ENCODE measurements at regions not wholly inside any gene's neighbourhood (a gene's known extent, or its start where the extent isn't known, plus 50 kb on each side); places are given as distances from the start of the nearest gene placed in this dataset.

DNA sequence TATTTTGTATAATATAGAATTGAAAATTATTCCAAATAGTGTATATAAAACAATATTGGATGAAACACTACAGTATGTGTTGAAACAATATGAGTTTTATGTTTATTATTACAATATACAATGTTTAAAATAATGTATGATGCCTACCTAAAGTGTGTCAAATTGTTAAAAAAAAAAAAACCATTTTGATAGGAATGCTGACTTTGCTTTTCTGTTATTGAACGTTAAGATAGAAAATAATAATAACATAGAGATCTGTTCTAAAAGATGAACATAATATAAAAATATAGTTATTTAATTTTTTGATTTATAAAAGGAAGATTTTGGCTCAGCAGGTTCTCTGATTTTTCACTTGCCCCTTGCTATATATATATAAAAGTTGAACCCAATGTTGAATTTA is 474.6 kb upstream of the ATXN8OS start:
- Histone ChIP-seq H3K9me3 (peaks cover 0 to 15% (median 0%) of the 10 kb centered on the region in 11 donors), H3K4me1 (no peaks in the 10 kb centered on the region), H3K4me3 (no peak overlapping the region), H3K27ac (no peak overlapping the region), H3K36me3 (no peaks in the 10 kb centered on the region), H3K27me3 (no peaks in the 10 kb centered on the region)
- ATAC-seq (no peak), DNase-seq (no peak)
- WGBS, 2 donors, result 66 to 83% methylated on average over 1 of the region's 1 CpG
- intact Hi-C loops (cut with DNase I), result no loop called here
- TF ChIP-seq, protein P1, sequence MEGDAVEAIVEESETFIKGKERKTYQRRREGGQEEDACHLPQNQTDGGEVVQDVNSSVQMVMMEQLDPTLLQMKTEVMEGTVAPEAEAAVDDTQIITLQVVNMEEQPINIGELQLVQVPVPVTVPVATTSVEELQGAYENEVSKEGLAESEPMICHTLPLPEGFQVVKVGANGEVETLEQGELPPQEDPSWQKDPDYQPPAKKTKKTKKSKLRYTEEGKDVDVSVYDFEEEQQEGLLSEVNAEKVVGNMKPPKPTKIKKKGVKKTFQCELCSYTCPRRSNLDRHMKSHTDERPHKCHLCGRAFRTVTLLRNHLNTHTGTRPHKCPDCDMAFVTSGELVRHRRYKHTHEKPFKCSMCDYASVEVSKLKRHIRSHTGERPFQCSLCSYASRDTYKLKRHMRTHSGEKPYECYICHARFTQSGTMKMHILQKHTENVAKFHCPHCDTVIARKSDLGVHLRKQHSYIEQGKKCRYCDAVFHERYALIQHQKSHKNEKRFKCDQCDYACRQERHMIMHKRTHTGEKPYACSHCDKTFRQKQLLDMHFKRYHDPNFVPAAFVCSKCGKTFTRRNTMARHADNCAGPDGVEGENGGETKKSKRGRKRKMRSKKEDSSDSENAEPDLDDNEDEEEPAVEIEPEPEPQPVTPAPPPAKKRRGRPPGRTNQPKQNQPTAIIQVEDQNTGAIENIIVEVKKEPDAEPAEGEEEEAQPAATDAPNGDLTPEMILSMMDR (IDR thresholded peaks at IDR 0.05), result no peak

DNA sequence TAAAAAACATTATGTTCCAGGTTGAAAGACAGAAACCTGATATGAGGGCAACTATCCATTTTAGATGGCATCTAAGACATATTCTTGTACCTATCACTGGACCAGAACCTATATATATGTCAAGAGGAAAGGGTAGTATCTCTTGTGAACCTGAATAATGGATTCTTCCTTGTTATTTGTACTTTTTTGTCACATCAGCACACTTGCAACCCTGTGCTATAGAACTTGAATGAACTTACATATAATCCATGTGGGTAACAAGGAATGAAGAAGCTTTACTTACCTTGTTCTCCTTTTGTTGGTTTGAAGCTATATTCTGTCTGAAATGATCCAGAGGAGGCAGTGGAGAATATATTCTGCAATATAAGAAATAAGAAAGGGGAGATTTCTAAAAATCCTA is 483.7 kb upstream of the ATXN8OS start:
- intact Hi-C loops (cut with DNase I), result no loop called here
- H3K4me3 ChIP-seq, result no peak overlapping the region

GRCh38 chr13:69619651-69620050 is 488.0 kb upstream of the ATXN8OS start:
- no peaks in the 10 kb centered on the region for H3K4me1 ChIP-seq
- WGBS, 2 donors, result 35 to 42% methylated on average over 2 of the region's 2 CpGs
- H3K36me3 ChIP-seq, result no peaks in the 10 kb centered on the region
- intact Hi-C loops (cut with DNase I), result no loop called here
- DNase-seq, result no peak
- no peak for ATAC-seq
- H3K27ac ChIP-seq, result no peak overlapping the region
- H3K27me3 ChIP-seq, result no peaks in the 10 kb centered on the region
- no peak overlapping the region for H3K4me3 ChIP-seq
- TF ChIP-seq, protein P1 (IDR thresholded peaks at IDR 0.05), result no peak
- H3K9me3 ChIP-seq, result peaks cover 0 to 6% (median 0%) of the 10 kb centered on the region in 11 donors

More for the DNA sequence above, 483.7 kb upstream of the ATXN8OS start:
- Histone ChIP-seq H3K9me3 (peaks cover 0 to 6% (median 0%) of the 10 kb centered on the region in 11 donors), H3K27ac (no peak overlapping the region), H3K36me3 (no peaks in the 10 kb centered on the region), H3K4me1 (no peaks in the 10 kb centered on the region), H3K27me3 (no peaks in the 10 kb centered on the region)
- no peak for DNase-seq
- TF ChIP-seq, protein P1 (IDR thresholded peaks at IDR 0.05), result no peak
- ATAC-seq, result no peak

DNA sequence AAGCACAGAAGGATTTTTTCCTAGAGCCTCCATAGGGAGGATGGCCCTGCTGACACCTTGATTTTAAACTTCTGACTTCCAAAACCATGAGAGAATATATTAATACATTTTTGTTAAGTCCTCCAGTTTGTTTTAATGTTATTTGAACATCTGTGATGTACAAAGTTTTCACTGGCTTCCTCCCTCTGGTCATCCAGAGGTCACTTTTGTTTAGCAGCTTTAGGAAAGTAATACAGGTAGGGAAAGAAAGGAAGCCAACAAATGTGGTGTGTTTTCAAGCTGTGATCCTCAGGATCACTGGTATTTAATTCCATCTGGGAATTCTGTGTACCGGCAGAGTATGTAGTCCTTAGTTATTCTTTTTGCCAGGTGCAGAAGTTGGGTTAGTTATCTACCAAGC is 488.8 kb upstream of the ATXN8OS start:
- intact Hi-C loops (cut with DNase I), result no loop called here
- Histone ChIP-seq H3K27ac (no peak overlapping the region), H3K9me3 (peaks cover 0 to 6% (median 0%) of the 10 kb centered on the region in 11 donors), H3K4me3 (no peak overlapping the region), H3K4me1 (no peaks in the 10 kb centered on the region), H3K27me3 (no peaks in the 10 kb centered on the region), H3K36me3 (no peaks in the 10 kb centered on the region)
- WGBS, 2 donors, result 84 to 92% methylated on average over 1 of the region's 1 CpG
- DNase-seq (no peak), ATAC-seq (no peak)
- TF ChIP-seq, protein P1 (IDR thresholded peaks at IDR 0.05), result no peak

All from heart right ventricle (tissue), 16 donors.